ENCODE measurements at regions not wholly inside any gene's neighbourhood (a gene's known extent, or its start where the extent isn't known, plus 50 kb on each side); places are given as distances from the start of the nearest gene placed in this dataset.

DNA sequence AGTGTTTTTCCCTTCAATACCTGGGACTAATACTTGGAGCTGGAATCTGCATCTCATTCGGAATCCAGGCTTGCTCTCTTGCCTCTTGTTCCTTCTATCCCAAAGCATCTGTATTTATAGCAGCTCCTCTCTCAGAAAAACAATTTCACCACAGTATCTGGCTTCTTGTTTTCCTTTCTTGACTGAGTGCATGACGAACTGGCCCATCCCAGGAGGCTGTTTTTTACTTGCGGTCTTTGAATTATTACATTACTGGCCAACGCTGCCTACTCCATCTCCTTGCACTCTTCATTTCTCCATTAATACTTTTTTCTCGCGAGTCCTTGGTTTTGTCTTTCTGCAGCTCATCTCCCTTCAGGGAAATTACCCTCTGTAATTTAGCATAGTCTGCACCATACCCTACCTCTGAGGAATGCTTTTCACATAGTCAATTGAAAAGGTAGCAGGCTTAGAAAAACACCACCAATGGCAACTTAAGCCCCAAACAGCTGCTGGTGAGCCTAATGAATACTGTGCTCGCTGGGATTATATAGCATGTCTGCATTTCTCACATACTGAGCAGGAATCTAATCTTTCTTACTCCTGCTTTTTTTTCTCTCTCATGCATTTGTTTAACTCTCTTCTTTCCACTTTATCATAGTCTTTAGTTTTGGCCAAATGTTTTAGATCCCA is 277.4 kb upstream of the SESN3 start:
- no peak for DNase-seq

- no peak for DNase-seq
These were observed 276.8 kb upstream of the SESN3 start for GRCh38 chr11:95507794-95508193.

DNA sequence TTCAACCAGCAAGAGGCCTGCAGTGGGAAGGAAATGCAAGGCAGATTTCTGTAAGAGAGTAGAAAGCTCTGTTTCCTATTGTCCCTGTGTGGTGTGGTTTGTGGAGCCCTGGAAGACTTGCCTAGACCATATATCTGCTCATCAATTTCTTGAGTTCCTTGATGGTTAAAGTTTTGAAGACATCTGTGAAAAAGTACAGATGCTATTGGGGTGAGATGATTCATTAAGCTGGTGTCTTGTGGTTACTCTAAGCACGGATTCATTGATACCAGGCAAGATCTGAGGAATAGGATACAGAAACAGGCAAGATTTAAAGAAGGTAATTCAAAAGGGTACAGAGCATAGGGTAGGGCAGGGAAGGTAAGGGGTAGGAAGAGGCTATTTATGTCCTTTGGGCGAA is 275.8 kb upstream of the SESN3 start:
- no peak for DNase-seq

- no peak for DNase-seq
These were observed 275.0 kb upstream of the SESN3 start for GRCh38 chr11:95505927-95506426.

- no peak for DNase-seq
These were observed 272.0 kb upstream of the SESN3 start for GRCh38 chr11:95503047-95503446.

DNA sequence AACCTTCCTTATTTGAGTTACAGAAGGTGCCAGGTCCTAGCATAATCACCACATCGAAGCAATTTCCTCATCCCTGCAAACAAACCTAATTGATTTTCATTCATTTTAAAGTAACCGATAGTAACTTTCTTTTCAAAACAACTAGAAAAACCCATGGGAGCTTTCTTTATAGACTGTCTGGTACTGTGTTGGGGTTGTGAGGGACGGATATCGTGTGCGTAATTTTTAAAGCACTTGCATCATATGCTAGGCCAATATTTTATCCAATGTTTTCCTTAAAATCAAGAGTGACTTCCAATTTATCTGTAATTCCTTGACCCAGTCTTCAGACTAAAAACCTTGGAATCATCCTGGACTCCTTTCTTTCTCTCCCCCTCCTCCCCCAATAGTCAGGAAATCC is 271.5 kb upstream of the SESN3 start:
- DNase-seq, result no peak

GRCh38 chr11:95501761-95502266 is 270.8 kb upstream of the SESN3 start:
- no peak for DNase-seq

DNA sequence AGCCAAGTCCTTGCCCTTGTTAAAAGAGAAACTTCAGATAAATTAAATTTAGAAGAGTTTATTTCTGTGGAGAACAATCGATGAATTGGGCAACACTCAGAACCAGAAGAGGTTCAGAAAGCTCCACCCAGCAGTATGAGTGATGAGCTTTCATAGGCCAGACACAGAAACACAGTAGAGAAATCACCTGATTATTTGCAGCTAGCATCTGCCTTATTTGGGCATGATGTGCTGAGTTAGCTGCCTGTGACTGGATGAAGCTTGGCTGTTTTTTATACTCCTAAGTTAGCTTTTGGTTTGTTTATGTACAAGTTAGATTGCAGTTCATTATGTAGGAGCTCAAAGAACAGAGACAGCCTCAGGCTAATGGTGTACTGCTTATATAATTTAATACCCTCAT is 269.5 kb upstream of the SESN3 start:
- no peak for DNase-seq

DNA sequence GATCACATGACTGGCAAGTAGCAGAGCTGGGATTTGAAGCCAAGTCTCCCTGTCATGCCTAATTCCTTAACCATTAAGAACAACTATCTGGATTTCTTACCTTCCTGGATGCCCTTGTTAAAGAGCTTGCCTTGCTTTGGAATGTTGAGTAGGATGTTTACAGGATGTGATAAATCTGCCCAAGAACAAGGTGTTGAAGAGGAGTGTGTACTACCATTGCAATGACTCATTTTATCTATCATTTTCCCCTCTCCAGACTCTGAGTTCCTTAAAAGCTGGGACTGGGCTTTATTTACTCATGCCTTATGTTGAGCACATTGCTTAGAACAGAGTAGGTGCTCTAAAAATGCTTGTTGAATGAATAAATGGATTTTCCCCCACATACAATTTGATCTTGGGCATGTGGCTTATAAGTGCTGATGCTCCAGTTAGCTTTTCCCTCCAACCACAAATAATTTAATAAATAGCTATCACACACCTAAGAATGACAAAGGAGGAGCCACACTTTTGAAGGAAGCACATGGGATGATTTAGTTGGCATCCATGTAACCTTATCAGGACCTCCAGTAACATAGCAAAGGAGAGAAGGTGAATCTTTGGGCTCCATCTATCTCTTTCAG is 268.6 kb upstream of the SESN3 start:
- no peak for DNase-seq

DNA sequence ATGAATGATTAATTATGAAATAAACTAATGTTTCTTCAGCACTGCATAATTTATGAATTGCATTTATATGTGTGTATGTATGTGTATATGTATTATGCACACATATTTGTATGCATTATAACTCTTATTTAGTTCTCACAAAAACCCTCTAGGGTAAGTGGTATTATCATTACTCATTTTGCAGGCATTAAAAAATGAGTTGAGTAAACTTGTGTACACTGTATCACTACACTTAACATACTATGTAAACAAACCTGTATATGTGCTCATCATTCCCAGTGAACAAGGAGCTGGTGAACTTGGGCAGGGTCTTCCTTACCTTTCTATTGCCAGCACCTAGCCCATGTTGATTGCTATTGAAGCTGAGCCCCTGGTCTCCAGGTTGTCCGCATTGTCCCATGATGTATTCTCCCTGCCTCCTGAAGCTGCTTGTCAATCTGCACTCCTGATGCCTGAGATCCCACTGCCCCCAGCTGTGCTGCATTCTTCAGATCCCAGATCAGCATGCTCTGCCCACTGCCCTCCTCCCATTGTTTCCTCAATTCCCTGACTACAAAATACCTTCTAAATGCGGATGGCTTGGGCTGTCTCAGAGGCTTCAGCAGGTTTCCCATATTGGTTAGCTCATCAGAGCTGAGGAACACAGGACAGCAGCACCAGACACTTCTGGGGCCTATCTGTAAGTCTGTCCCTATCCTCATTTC is 267.9 kb upstream of the SESN3 start:
- peak in 1 of 3 experiments; percentile 39 for DNase-seq

DNA sequence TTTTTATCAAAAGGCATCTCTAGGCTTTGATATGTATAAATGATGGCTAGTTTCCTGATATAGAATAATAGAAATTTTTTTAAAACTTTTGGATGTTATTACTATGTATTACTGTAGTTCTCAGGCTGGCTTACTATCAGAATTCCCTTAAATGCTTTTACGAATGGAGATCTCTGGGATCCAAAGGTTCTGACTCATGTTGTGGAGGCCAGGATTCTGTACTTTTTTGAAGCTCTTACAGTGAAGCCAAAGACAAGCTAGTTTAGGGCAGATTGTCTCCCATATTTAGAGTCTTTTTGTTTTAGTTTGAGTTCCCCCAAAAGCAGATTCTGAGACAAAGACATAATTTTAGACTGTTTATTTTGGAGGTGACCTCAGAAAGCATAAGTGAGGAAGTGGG is 265.9 kb upstream of the SESN3 start:
- no peak for DNase-seq

GRCh38 chr11:95495706-95496105 is 264.7 kb upstream of the SESN3 start:
- no peak for DNase-seq

DNA sequence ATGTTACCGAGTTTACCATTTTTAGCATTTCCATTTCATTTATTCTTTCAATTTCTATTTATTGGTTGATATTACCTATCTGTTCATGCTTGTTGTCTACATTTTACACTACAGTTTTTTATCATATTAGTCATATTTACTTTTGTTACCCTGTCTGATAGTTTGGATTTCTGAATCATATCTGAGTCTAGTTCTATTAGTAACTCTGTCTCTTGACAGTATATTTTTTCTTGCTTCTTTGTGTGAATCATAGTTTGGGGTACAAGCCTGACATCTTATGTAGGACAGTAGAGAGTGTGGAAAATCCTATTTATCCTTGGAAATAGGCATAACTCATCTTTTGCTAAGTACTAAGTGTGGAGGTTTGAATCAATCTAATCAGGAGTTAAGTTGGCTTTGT is 263.9 kb upstream of the SESN3 start:
- no peak for DNase-seq

GRCh38 chr11:95494167-95494566 is 263.2 kb upstream of the SESN3 start:
- no peak for DNase-seq

DNA sequence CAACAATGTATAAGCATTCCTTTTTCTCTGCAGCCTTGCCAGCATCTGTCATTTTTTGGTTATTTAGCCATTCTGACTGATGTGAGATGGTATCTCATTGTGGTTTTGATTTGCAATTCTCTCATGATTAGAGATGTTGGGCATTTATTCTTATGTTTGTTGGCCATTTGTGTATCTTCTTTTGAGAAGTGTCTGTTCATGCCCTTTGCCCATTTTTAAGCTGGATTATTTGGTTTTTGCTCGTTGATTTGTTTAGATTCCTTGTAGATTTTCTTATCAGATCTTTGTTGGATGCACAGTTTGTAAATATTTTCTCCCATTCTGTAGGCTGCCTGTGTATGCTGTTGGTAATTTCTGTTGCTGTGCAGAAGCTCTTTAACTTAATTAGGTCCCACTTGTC is 259.6 kb upstream of the SESN3 start:
- DNase-seq, result no peak

- no peak for DNase-seq
These were observed 256.9 kb upstream of the SESN3 start for GRCh38 chr11:95487938-95488337.

DNA sequence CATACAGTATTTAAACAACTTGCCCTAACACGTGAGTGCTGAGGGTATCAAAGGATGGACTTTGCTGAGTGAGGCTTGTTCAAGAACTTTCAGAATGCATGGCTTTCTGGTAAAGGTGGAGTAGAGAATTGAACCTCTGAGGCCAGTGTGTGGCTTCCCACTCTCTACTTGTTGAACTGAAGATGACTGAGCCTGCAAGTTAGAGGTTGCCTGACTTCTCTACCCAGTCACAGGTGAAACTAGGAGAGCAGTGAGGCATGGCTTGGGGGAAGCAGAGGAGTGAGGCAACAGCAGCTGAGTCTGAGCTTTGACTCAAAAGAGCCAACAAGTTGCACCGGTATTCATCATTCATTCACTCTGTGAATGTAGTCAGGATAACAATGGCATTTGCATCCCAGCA is 256.4 kb upstream of the SESN3 start:
- no peak for DNase-seq

- DNase-seq, result no peak
These were observed 256.0 kb upstream of the SESN3 start for GRCh38 chr11:95486979-95487378.

GRCh38 chr11:95486466-95486865 is 255.5 kb upstream of the SESN3 start:
- no peak for DNase-seq

DNA sequence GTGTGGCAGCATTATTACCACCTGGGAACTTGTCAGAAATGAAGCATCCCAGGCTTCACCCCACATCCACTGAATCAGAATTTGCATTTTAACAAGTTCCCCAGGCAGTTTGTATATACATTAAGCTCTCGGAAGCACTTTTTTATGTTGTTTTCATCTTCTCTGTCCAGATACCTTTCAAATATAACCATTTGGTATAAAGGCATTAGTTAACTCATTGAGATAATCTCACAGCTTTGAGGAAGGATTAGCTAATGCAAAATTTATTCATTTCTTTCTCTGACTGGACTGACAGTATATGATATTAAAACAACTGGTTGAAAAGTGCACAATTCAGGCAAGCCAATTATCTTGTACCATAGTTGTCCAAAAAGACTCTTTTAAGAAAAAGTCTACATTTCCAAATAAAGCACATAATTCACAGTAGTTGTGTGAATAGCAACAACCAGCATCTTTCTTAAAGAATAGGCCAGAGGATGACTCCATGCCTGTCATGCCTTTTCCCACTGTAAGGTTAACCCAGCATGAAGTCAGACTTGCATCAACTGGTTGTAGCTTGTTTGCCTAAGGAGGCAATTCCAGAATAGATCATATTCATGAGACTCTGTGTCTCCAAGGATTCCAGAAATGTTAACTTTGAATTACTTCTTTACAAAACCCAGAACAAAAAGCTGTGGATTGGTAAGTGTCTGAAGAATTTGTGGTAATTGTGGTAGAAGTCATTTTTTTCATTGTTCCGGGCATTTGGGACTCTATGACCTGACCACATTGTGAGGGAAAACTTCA is 254.3 kb upstream of the SESN3 start:
- no peak for DNase-seq

DNA sequence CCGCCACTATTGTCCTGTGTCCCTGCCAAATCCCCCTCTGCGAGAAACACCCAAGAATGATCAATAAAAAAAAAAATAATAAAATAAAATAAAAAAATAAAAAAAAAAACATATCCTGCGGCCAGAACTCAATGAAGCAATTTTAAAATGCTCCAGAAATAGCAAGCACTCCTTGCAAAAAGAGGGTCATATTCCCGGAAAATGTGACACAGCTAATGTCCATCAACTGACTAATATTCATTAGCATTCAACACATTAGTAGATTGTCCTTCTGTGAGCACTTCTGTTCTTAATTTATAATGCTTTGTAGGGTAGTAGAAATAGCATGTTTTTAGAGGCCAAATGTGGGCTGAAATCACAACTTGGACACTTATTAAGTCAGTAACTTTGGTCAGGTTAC is 252.3 kb upstream of the SESN3 start:
- DNase-seq, result no peak

- no peak for DNase-seq
These were observed 247.0 kb upstream of the SESN3 start for GRCh38 chr11:95478003-95478402.

DNA sequence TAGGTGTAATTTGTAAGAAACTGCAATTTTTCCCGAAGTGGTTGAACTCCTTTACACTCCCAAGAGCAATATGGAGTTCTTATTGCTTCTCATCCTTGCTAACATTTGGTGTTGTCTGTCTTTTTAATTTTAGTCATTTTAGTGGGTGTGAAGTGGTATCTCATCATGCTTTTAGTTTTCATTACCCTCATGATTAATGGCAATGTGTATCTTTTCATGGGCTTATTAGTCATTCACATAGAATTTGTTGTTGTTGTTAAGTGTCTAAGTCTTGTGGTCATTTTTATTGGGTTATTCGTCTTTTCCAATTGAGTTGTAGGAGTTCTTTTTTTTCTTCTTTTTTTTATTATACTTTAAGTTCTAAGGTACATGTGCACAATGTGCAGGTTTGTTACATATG is 238.3 kb upstream of the SESN3 start:
- DNase-seq, result no peak
